ENCODE measurements at regions not wholly inside any gene's neighbourhood (a gene's known extent, or its start where the extent isn't known, plus 50 kb on each side); places are given as distances from the start of the nearest gene placed in this dataset.

- Mint-ChIP-seq H3K9me3 (ENCODE audit: insufficient read depth) (no peaks in the 10 kb centered on the region), H3K4me3 (no peak overlapping the region), H3K4me1 (no peaks in the 10 kb centered on the region), H3K27me3 (no peaks in the 10 kb centered on the region), H3K27ac (no peak overlapping the region)
- CTCF ChIA-PET, result no interaction called here
- no peak for TF ChIP-seq CTCF (IDR thresholded peaks at IDR 0.05)
- no peak for TF ChIP-seq EZH2 (IDR thresholded peaks at IDR 0.05; ENCODE audit: borderline replicate concordance, insufficient read depth, low read depth, low read length, poor library complexity, severe bottlenecking)
- Histone ChIP-seq H3K9ac (ENCODE audit: low read length) (no peak overlapping the region), H3K79me2 (ENCODE audit: control insufficient read depth, insufficient read depth, low read length) (no peaks in the 10 kb centered on the region), H3K4me1 (ENCODE audit: control insufficient read depth in 2 of 2, insufficient read depth in 2 of 2, low read length in 2 of 2) (no peaks in the 10 kb centered on the region), H4K20me1 (ENCODE audit: control insufficient read depth, insufficient read depth, low read length, poor library complexity, severe bottlenecking) (no peaks in the 10 kb centered on the region), H3K4me2 (replicated peaks; ENCODE audit: low read depth, low read length, poor library complexity, severe bottlenecking) (no peak overlapping the region), H3K36me3 (replicated peaks in 1 of 2; ENCODE audit: control extremely low read depth in 1 of 2, control insufficient read depth in 1 of 2, extremely low read depth in 1 of 2, insufficient read depth in 2 of 2, low read length in 1 of 2) (no peaks in the 10 kb centered on the region), H3K27me3 (replicated peaks in 1 of 4; ENCODE audit: control extremely low read depth in 1 of 4, control insufficient read depth in 3 of 4, insufficient read depth in 4 of 4, low read length in 3 of 4) (no peaks in the 10 kb centered on the region), H3K9me3 (ENCODE audit: control extremely low read depth in 1 of 3, control insufficient read depth in 2 of 3, insufficient read depth in 1 of 3, low read length in 2 of 3) (no peaks in the 10 kb centered on the region), H3K4me3 (ENCODE audit: control extremely low read depth in 1 of 5, extremely low read depth in 1 of 5, insufficient read depth in 1 of 5, low read depth in 2 of 5, low read length in 4 of 5) (no peak overlapping the region), H2AFZ (ENCODE audit: insufficient read depth, low read depth, low read length, poor library complexity, severe bottlenecking) (no peak overlapping the region), H3K27ac (ENCODE audit: low read length in 2 of 2) (no peak overlapping the region)
- WGBS (ENCODE audit: insufficient coverage), result no CpG with 5 or more reads among the region's 2 CpGs
- DNase-seq, result no peak
- no peak for ATAC-seq (ENCODE audit: low read depth)
- POLR2A ChIA-PET, result no interaction called here
- intact Hi-C loops (cut with micrococcal nuclease), result no loop called here
Measured at GRCh38 chr3:35338186-35338585, 301.1 kb upstream of the ARPP21 start.

- POLR2A ChIA-PET, result no interaction called here
- ATAC-seq (ENCODE audit: low read depth) (no peak), DNase-seq (no peak)
- H3K4me3 ChIP-seq (ENCODE audit: control extremely low read depth in 1 of 5, extremely low read depth in 1 of 5, insufficient read depth in 1 of 5, low read depth in 2 of 5, low read length in 4 of 5), result no peak overlapping the region
- H2AFZ ChIP-seq (ENCODE audit: insufficient read depth, low read depth, low read length, poor library complexity, severe bottlenecking), result no peak overlapping the region
- no peaks in the 10 kb centered on the region for H3K4me1 ChIP-seq (ENCODE audit: control insufficient read depth in 2 of 2, insufficient read depth in 2 of 2, low read length in 2 of 2)
- H3K4me2 ChIP-seq (replicated peaks; ENCODE audit: low read depth, low read length, poor library complexity, severe bottlenecking), result no peak overlapping the region
- no peaks in the 10 kb centered on the region for H3K36me3 ChIP-seq (replicated peaks in 1 of 2; ENCODE audit: control extremely low read depth in 1 of 2, control insufficient read depth in 1 of 2, extremely low read depth in 1 of 2, insufficient read depth in 2 of 2, low read length in 1 of 2)
- no peaks in the 10 kb centered on the region for H3K27me3 Mint-ChIP-seq
- H3K4me1 Mint-ChIP-seq, result no peaks in the 10 kb centered on the region
- H3K27ac Mint-ChIP-seq, result no peak overlapping the region
- no peaks in the 10 kb centered on the region for H3K27me3 ChIP-seq (replicated peaks in 1 of 4; ENCODE audit: control extremely low read depth in 1 of 4, control insufficient read depth in 3 of 4, insufficient read depth in 4 of 4, low read length in 3 of 4)
- intact Hi-C loops (cut with micrococcal nuclease), result no loop called here
- no CpG with 5 or more reads among the region's 1 CpG for WGBS (ENCODE audit: insufficient coverage)
- TF ChIP-seq EZH2 (IDR thresholded peaks at IDR 0.05; ENCODE audit: borderline replicate concordance, insufficient read depth, low read depth, low read length, poor library complexity, severe bottlenecking) (no peak), CTCF (IDR thresholded peaks at IDR 0.05) (no peak)
- CTCF ChIA-PET, result no interaction called here
- H4K20me1 ChIP-seq (ENCODE audit: control insufficient read depth, insufficient read depth, low read length, poor library complexity, severe bottlenecking), result no peaks in the 10 kb centered on the region
- H3K27ac ChIP-seq (ENCODE audit: low read length in 2 of 2), result no peak overlapping the region
- H3K9me3 Mint-ChIP-seq (ENCODE audit: insufficient read depth), result no peaks in the 10 kb centered on the region
- H3K79me2 ChIP-seq (ENCODE audit: control insufficient read depth, insufficient read depth, low read length), result no peaks in the 10 kb centered on the region
- H3K9me3 ChIP-seq (ENCODE audit: control extremely low read depth in 1 of 3, control insufficient read depth in 2 of 3, insufficient read depth in 1 of 3, low read length in 2 of 3), result no peaks in the 10 kb centered on the region
- no peak overlapping the region for H3K9ac ChIP-seq (ENCODE audit: low read length)
- H3K4me3 Mint-ChIP-seq, result no peak overlapping the region
Measured at GRCh38 chr3:35380196-35380595, 259.1 kb upstream of the ARPP21 start.
